Jurkat, Clone E6-1 (cell line): ENCODE measurements at regions not wholly inside any gene's neighbourhood (a gene's known extent, or its start where the extent isn't known, plus 50 kb on each side); places are given as distances from the start of the nearest gene placed in this dataset.

Source experiments
- DNase-seq: peaks from one replicate; pipeline ENCODE4 v3.0.0-alpha.2; 2011; ENCODE audit warnings: low read depth, low spot score
- H3K4me3 ChIP-seq: 2 replicates; pipeline ENCODE4 v1.5.1; 2011; ENCODE audit warnings: mild to moderate bottlenecking, low read length, control low read depth, moderate library complexity

- H3K4me3 ChIP-seq, result no peak overlapping the region
- no peak for DNase-seq
Measured at GRCh38 chr1:87949711-87950110, 621.0 kb downstream of the LMO4 start.

DNA sequence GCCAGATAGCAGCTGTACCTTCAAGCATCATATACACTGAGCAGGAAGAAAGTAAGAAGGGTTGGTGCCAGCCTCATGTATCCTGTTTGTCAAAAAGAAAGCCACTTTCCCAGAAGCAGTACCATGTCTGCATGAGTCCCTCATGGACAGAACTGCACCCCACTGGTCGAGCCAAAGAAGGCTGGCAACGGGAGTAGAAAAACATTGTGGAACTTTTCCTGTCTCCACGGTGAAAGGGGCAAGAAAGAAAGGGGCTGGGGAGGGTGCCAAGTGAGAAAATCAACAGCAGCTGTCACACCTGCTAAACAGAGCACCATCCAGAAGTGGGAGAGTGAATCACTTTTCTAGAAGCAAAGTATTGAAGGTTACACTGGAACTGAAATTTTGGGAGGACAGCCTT lies 621.7 kb downstream of the LMO4 start:
- H3K4me3 ChIP-seq, result no peak overlapping the region
- DNase-seq, result no peak

GRCh38 chr1:87951409-87951808 lies 622.7 kb downstream of the LMO4 start:
- no peak overlapping the region for H3K4me3 ChIP-seq
- DNase-seq, result no peak

DNA sequence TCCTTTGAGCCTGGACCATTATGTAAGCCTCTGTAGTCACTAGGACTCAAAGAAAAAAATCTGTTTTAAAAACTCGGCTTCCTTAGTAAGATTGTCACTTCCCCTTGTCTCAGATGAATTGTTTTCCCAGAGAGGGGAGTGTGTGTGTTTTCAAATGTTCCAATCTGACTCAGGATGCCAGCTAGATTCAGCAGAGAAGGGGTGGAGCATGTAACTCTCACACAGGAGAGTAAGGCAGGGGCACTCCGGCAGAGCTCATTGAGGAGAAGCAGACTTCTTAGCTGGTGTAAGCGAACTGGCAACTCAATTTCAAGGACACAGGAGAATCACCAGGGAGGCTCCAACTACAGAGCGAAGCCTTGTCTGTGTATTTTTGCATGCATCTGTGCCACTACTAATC lies 623.2 kb downstream of the LMO4 start:
- no peak overlapping the region for H3K4me3 ChIP-seq
- DNase-seq, result no peak

DNA sequence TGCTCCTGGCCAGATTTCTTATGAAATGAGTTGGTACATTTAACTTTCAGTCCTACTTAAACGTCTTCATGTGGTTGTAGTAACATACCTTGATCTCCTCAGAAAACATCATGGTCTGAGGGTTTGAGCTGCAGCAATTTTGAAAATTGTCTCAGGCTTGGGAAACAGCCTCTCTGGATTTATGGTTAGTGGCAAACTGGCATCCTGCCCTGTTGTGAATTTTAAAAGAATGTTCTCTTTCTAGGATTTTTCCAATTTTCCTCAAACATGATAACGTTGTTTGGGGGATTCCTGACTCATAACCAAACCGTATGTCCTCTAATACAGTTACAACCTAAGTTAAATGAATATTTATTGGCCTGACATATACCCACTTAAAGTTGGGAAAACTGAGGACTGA lies 624.4 kb downstream of the LMO4 start:
- H3K4me3 ChIP-seq, result no peak overlapping the region
- no peak for DNase-seq

DNA sequence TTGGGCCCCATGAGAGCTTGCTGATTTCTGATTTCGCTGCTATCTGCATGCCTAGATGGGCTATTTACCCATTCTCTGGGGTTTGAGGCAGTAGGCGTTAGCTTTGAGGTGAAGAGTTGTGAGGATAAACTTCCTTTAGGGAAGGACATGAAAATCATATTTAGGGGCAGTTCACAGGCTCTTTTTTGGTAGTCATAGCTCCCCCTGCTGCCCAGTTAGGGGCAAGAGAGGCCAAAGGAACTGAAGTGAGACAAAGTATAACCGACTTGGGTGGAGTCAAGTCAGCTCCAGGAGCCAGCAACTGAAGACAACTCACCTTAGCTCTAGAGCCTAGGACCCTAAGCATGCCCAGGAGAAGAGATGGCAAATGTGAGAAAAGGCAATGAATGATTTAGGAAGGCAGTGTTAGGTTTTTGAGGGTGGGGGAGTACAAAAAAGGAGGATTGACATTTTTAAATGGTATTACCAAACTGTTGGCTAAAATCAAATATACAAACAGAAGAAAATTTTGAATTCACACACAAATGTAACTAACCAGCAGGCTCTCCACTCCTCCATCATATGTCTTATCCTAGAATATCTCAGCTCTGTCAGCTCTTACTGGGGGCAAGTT lies 625.2 kb downstream of the LMO4 start:
- DNase-seq, result peak; percentile 46
- H3K4me3 ChIP-seq, result no peak overlapping the region

GRCh38 chr1:87955038-87955437 lies 626.4 kb downstream of the LMO4 start:
- H3K4me3 ChIP-seq, result no peak overlapping the region
- DNase-seq, result no peak

- no peak overlapping the region for H3K4me3 ChIP-seq
- DNase-seq, result no peak
Measured at GRCh38 chr1:87956072-87956471, 627.4 kb downstream of the LMO4 start.

- no peak overlapping the region for H3K4me3 ChIP-seq
- DNase-seq, result no peak
Measured at GRCh38 chr1:87956750-87957149, 628.1 kb downstream of the LMO4 start.

GRCh38 chr1:87957331-87957730 lies 628.7 kb downstream of the LMO4 start:
- no peak overlapping the region for H3K4me3 ChIP-seq
- no peak for DNase-seq

DNA sequence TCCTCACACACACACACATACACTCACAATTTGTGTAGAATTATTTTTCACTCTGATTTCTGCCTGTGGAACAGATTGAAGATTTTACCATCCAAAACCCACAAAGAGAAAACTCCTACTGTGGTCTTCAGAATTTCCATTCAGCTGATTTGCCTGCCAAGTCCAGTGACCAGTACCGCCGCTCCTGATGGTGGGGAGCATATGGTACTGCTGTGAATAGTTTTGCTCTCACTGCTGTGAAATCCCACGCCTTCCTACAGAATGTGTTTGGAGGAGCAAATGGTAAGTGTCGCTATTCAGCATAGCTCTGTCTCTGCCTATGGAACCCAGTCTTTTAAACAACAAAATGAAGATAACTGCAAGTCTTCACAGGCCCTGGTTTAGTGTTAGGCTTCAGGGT lies 629.5 kb downstream of the LMO4 start:
- H3K4me3 ChIP-seq, result no peak overlapping the region
- no peak for DNase-seq

DNA sequence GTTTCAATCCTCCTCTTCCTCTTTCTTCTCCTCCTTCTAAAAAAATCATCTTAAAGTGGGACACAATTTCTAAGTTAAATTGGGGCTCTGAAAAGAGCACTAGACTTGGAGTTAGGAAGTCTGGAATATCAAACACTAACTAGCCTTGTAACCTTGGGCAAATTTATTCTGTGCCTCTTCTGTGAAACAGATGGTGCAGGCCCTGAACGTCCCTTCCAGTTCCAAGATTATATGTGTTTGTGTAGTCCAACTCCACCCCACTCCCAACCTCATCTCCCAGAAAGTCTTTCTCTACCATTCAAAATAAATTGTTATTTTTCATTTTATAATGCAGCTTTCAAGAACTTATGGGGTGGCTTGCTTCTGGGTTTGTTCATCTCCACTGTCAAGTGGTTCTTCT lies 630.0 kb downstream of the LMO4 start:
- no peak overlapping the region for H3K4me3 ChIP-seq
- no peak for DNase-seq

- H3K4me3 ChIP-seq, result no peak overlapping the region
- no peak for DNase-seq
Measured at GRCh38 chr1:87959236-87959635, 630.6 kb downstream of the LMO4 start.

GRCh38 chr1:87961992-87962391 lies 633.3 kb downstream of the LMO4 start:
- H3K4me3 ChIP-seq, result no peak overlapping the region
- no peak for DNase-seq

DNA sequence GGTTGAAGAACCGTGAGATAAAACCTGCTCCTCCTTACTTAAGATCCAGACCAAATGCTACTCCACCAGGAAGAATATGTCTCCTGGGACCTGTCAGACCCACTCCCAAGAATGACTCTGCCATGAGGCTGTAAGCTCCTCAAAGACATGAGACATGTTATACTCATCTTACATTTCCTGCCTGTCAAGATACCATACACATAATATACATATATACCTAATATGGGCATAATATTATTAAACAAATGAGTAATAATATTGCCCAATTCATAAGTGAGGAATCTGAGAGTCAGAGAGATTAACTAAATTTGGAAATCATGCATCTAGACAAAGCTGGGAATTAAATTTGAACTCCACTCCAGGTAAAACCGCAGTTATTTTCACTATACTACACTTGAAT lies 634.9 kb downstream of the LMO4 start:
- DNase-seq, result no peak
- no peak overlapping the region for H3K4me3 ChIP-seq

DNA sequence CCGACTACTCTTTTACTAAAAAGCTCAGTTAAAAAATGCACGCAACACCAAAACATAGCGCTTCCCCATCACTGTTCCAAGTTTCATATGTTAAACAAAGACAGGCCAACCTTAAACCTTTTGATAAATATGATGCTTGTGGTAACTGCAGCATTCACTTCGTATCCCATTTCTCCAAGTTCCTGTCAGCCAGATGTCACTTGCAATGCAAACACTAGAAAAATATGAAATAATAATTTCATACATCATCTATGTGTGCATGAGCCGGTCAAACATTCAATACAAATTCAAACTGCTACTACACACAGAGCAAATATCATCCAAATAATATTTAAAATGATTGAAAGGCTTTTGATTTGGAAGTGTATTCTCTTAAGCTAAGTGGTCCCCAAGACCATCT lies 636.5 kb downstream of the LMO4 start:
- no peak for DNase-seq

GRCh38 chr1:87968197-87968955 lies 639.7 kb downstream of the LMO4 start:
- DNase-seq, result no peak

More for the DNA sequence above, 636.5 kb downstream of the LMO4 start:
- H3K4me3 ChIP-seq, result no peak overlapping the region

DNA sequence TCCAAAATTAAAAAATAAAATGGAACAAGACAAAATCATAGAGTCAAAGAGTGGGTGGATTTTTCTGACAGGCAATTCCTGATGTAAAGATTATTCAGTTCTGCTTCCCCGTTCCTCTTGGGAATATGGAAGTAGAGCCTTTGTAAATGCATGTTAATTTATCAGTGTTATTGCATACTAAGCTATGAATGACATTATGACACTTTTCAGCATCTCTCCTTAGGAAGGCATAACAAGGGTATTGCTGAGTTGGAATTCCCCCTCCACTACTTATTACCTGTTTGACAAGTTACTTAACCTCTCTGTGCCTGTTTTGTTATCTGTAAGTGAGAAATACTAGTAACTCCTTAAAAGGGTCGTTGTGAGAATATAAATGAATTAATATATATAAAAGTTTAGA lies 640.4 kb downstream of the LMO4 start:
- H3K4me3 ChIP-seq, result no peak overlapping the region
- DNase-seq, result no peak

More at GRCh38 chr1:87968197-87968955, 639.7 kb downstream of the LMO4 start:
- H3K4me3 ChIP-seq, result no peak overlapping the region

DNA sequence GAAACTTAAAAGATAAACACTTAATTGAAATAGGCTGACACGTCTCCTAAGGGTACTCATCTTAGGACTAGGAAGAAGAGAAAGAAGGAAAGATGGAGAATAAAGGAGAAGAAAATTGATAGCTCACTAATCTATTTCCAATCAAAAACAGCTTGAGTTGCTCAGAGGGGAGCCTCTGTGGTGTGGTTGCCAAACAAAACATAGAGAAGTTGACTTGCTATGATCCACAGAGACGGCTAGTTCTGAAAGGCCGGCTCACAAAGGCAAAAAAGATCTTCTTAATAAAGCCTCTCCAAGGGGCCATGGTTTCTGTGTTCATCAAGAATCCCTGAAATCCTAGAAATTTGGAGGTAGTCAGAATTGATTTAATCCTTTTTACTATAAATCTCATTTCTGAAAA lies 644.1 kb downstream of the LMO4 start:
- DNase-seq, result no peak
- no peak overlapping the region for H3K4me3 ChIP-seq

DNA sequence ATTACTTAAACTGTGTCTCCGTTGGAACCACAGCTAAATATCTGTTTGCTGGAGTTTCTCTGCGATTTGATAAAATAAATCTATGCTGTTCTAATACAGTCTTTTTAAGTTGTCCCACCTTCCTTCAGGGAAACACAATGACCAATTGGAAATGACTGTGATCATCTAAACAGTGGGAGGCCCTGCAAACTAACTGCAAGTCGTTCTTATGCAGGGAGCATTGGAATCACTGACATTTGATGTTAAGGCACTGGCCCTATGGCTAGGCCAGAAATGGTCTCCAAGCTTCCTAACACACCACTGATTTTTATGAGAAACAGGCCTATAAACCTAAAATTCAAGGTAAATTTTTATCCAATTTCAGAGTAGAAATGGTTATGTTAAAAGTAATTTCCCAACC lies 645.2 kb downstream of the LMO4 start:
- DNase-seq, result no peak

DNA sequence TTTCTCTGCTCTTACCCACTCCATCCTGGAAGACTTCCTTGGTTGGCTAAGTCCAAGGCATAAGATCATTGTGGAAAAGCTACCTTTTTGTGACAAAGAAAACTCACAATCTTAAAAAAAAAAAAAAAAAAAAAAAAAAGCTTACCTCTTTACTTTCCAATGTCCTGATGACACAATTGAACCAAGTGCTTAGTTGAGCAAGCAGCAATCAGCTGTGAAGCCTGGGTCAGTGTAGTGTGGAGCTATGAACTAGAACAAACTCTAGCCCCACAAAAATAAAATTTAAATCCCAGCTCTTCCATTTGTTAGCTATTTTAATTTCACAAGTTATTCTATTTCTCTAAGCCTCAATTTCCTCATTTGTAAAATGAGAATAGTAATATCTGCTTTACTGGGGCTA lies 647.6 kb downstream of the LMO4 start:
- no peak overlapping the region for H3K4me3 ChIP-seq
- DNase-seq, result no peak

More for the DNA sequence above, 645.2 kb downstream of the LMO4 start:
- no peak overlapping the region for H3K4me3 ChIP-seq
